Vagina (tissue), 2 donors: ENCODE measurements at regions not wholly inside any gene's neighbourhood (a gene's known extent, or its start where the extent isn't known, plus 50 kb on each side); places are given as distances from the start of the nearest gene placed in this dataset.

Experiments
- DNase-seq, 2 donors: peaks; one replicate each; pipeline ENCODE4 v3.0.0-alpha.2; 2017; ENCODE audit errors: extremely low spot score in 2 of 2
- H3K27ac ChIP-seq: fragments of 200-600 bp; sonication (generic); one replicate; pipeline ENCODE4 v1.5.1; 2019
- H3K27me3 ChIP-seq: fragments of 200-600 bp; sonication (generic); one replicate; pipeline ENCODE4 v1.5.1; 2019
- H3K36me3 ChIP-seq, 2 donors: fragments of 200-600 bp; sonication (generic); one replicate each; pipeline ENCODE4 v1.5.1; 2017 to 2019
- H3K4me1 ChIP-seq: fragments of 200-600 bp; sonication (generic); one replicate; pipeline ENCODE4 v1.5.1; 2019
- H3K4me3 ChIP-seq, 2 donors: fragments of 200-600 bp; sonication (generic); 1 replicate in 1 of 2; 2 replicates in 1 of 2; pipeline ENCODE4 v1.5.1; 2016 to 2019
- H3K9me3 ChIP-seq: fragments of 200-600 bp; sonication (generic); one replicate; pipeline ENCODE4 v1.5.1; 2019
- POLR2A ChIP-seq, 2 donors: fragments of 450-650 bp; IDR thresholded peaks; one replicate each; pipeline ENCODE4 v1.6.1; 2017; ENCODE audit warnings: antibody characterized with exemption in 2 of 2, mild to moderate bottlenecking in 2 of 2, moderate library complexity in 2 of 2
- POLR2AphosphoS5 ChIP-seq, 2 donors: sonication (generic); formaldehyde crosslinking; IDR thresholded peaks; one replicate each; pipeline ENCODE4 v1.9.0; 2017; ENCODE audit warnings: antibody characterized with exemption in 2 of 2, mild to moderate bottlenecking in 2 of 2, low read depth in 1 of 2; ENCODE audit not compliant: insufficient read depth in 1 of 2
- intact Hi-C: fragments of 100-400 bp; cut with DNase I; formaldehyde crosslinking; loops from one replicate; pipeline ENCODE4 v1.15.1; 2023
- TF ChIP-seq, protein P1 (sequence below), 3 experiments: fragments of 450-650 bp in 2 of 3; fragments of 200-600 bp in 1 of 3; sonication (generic) in 1 of 3; IDR thresholded peaks; one replicate each; pipeline ENCODE4 v1.5.1; 2017 to 2019; ENCODE audit warnings: antibody characterized with exemption in 3 of 3, mild to moderate bottlenecking in 2 of 3, moderate library complexity in 2 of 3

DNA sequence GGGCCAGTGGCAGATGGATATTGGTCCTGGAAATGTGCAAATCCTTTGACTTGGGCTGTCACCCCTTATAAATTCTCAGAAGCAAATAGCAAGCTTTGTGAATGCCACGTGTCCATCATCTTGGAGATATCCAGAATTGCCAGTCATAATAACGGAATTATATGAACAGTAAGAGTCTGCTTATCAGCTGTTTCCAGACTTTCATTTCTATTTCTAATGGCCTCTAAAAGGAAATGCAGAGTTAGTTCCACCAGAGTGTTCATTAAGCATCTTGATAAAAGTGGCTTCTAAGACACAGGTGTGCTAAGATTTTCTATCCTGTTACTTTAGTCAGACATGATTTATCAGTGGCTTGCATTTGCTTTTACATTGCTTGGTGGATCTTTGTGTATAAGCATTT, 87.4 kb downstream of the RAMP3 start:
- TF ChIP-seq POLR2A (IDR thresholded peaks at IDR 0.05) (no peak), POLR2AphosphoS5 (IDR thresholded peaks at IDR 0.05; ENCODE audit: insufficient read depth in 1 of 2, low read depth in 1 of 2) (no peak)
- TF ChIP-seq, protein P1, sequence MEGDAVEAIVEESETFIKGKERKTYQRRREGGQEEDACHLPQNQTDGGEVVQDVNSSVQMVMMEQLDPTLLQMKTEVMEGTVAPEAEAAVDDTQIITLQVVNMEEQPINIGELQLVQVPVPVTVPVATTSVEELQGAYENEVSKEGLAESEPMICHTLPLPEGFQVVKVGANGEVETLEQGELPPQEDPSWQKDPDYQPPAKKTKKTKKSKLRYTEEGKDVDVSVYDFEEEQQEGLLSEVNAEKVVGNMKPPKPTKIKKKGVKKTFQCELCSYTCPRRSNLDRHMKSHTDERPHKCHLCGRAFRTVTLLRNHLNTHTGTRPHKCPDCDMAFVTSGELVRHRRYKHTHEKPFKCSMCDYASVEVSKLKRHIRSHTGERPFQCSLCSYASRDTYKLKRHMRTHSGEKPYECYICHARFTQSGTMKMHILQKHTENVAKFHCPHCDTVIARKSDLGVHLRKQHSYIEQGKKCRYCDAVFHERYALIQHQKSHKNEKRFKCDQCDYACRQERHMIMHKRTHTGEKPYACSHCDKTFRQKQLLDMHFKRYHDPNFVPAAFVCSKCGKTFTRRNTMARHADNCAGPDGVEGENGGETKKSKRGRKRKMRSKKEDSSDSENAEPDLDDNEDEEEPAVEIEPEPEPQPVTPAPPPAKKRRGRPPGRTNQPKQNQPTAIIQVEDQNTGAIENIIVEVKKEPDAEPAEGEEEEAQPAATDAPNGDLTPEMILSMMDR (IDR thresholded peaks at IDR 0.05): no peak
- intact Hi-C loops: no loop called here
- no peak for DNase-seq
- Histone ChIP-seq H3K4me1 (no peaks in the 10 kb centered on the region), H3K9me3 (no peaks in the 10 kb centered on the region), H3K36me3 (no peaks in the 10 kb centered on the region), H3K27ac (no peak overlapping the region), H3K4me3 (no peak overlapping the region), H3K27me3 (no peaks in the 10 kb centered on the region)

DNA sequence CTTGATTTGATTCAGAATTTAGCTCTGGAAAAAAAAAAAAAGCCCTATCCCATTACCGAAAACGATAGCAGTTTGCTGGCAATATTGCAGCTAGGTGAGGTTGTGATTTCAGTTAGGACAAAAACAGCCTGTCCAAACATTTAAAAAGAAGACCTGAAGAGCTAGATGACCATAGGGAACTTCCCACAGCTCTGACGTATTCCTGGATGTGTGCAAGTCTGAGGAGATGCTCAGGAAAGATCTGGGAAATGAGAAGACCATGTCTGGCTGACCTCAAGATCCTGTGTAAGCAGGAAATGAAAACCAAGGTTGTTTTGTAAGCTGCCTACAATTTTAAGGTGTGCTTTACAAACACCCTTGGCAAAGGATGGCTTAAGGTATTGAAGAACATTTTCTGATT, 88.7 kb downstream of the RAMP3 start:
- H3K27me3 ChIP-seq: no peaks in the 10 kb centered on the region
- H3K4me3 ChIP-seq: no peak overlapping the region
- DNase-seq: no peak
- H3K36me3 ChIP-seq: no peaks in the 10 kb centered on the region
- H3K27ac ChIP-seq: no peak overlapping the region
- no peaks in the 10 kb centered on the region for H3K4me1 ChIP-seq
- TF ChIP-seq POLR2A (IDR thresholded peaks at IDR 0.05) (no peak), POLR2AphosphoS5 (IDR thresholded peaks at IDR 0.05; ENCODE audit: insufficient read depth in 1 of 2, low read depth in 1 of 2) (no peak)
- TF ChIP-seq, protein P1 (IDR thresholded peaks at IDR 0.05): no peak
- intact Hi-C loops: no loop called here
- H3K9me3 ChIP-seq: no peaks in the 10 kb centered on the region

DNA sequence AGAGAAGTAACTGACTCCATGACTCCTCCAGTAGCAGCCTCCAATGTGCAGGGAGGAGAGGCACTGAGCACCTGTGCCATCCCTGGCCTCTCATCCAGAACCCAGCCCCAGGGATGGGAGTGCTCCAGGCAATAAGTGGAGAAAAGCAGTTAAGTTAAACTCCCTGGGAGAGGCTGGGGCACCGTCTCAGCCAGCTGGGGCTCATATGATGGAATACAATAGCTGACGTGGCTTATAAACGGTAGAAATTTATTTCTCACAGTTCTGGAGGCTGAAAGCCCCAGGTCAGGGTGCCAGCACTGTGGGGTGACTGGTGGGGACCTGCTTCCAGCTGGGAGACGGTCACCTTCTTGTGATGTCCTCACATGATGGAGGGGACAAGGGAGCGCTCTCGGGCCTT, 94.7 kb downstream of the RAMP3 start:
- H3K27me3 ChIP-seq: no peaks in the 10 kb centered on the region
- TF ChIP-seq, protein P1 (IDR thresholded peaks at IDR 0.05): no peak
- no peak for TF ChIP-seq POLR2A (IDR thresholded peaks at IDR 0.05)
- TF ChIP-seq POLR2AphosphoS5 (IDR thresholded peaks at IDR 0.05; ENCODE audit: insufficient read depth in 1 of 2, low read depth in 1 of 2): no peak
- intact Hi-C loops: no loop called here
- DNase-seq: no peak
- H3K4me1 ChIP-seq: no peaks in the 10 kb centered on the region
- no peaks in the 10 kb centered on the region for H3K36me3 ChIP-seq
- no peak overlapping the region for H3K27ac ChIP-seq
- no peak overlapping the region for H3K4me3 ChIP-seq
- H3K9me3 ChIP-seq: no peaks in the 10 kb centered on the region

DNA sequence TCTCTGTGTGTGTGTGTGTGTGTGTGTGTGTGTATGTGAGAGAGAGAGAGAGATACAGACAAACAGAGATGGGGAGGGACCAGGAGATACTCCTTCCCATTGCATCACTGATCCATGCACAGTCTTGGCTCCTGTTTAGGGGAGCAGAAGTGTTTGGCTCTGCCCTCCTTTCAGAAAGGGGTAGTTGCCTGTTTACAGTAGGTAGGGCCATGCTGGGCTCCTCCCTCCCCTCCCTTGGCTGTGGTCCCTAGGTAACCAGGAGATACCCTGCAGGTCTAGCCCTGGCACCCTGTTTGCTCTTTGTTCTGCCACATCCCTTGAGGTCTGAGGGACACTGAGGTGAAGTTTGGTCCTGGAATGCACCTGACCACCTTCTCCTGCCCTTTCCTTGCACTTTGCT, 95.3 kb downstream of the RAMP3 start:
- intact Hi-C loops: no loop called here
- Histone ChIP-seq H3K4me3 (no peak overlapping the region), H3K27me3 (no peaks in the 10 kb centered on the region), H3K9me3 (no peaks in the 10 kb centered on the region), H3K27ac (no peak overlapping the region), H3K4me1 (no peaks in the 10 kb centered on the region), H3K36me3 (no peaks in the 10 kb centered on the region)
- no peak for DNase-seq
- TF ChIP-seq POLR2A (IDR thresholded peaks at IDR 0.05) (no peak), POLR2AphosphoS5 (IDR thresholded peaks at IDR 0.05; ENCODE audit: insufficient read depth in 1 of 2, low read depth in 1 of 2) (no peak)
- TF ChIP-seq, protein P1 (IDR thresholded peaks at IDR 0.05): no peak

DNA sequence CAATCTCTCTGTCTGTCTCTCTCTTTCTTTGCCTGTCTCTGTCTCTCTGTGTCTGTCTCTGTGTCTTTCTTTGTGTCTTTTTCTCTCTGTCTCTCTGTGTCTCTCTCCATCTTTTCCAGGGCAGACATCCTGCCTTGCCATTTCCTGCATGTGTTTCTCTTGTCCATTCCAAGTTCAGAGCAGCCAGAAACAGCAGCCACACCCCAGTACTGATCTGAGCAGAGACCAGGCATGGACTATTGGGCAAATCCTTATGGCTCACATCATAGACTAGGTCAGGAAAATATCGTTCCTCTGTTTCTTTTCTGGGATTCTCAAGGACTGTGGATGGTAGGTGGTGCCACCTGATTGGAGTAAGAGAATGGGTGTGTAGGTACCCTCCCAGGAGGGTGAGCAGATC, 95.8 kb downstream of the RAMP3 start:
- Histone ChIP-seq H3K27ac (no peak overlapping the region), H3K36me3 (no peaks in the 10 kb centered on the region), H3K9me3 (no peaks in the 10 kb centered on the region), H3K4me3 (no peak overlapping the region), H3K4me1 (no peaks in the 10 kb centered on the region), H3K27me3 (no peaks in the 10 kb centered on the region)
- no peak for DNase-seq
- intact Hi-C loops: no loop called here
- TF ChIP-seq POLR2AphosphoS5 (IDR thresholded peaks at IDR 0.05; ENCODE audit: insufficient read depth in 1 of 2, low read depth in 1 of 2) (no peak), POLR2A (IDR thresholded peaks at IDR 0.05) (no peak)
- TF ChIP-seq, protein P1 (IDR thresholded peaks at IDR 0.05): no peak
